C1 segment of cervical spinal cord (tissue), 14 donors: ENCODE measurements at regions not wholly inside any gene's neighbourhood (a gene's known extent, or its start where the extent isn't known, plus 50 kb on each side); places are given as distances from the start of the nearest gene placed in this dataset.
A peak's percentile ranks its signal among the peaks of the same experiment; 100 is the strongest.

Source experiments
- DNase-seq, 14 donors: peaks; one replicate each; lab custom pipeline; 2025; lab: John Stamatoyannopoulos, UW

DNA sequence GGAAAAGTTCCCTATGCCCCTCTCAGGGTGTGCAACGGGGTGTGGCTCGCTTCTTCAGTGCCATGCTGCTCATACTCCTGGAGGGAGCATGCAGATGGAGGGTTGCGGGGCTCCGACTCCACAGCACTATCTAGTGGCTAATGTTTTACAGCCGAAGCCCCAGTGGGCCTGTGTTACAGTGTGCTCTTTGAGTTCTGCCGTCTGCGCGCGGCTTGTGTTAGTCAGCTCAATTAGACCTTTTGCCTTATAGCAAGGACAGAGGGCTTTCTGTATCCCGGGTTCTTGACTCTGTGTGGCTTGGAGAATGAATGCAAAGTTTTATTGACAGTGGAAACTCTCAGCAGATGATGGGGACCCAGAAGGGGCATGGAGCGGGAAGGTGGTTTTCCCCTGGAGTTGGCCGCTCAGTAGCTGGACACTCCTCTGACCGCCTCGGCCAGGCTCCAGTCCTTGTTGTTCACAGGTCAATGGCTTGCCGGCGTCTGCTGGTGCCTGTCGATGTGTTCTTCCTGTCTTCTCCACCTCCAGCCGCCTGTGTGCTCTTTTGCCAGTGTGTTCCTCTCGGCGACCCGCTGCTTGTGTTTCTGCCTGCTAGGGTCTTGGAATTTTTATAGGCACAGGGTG lies 383.4 kb downstream of the LMO7 start:
- DNase-seq, result peak in 11 of 14 donors; percentile 7 to 81 (median 55)

DNA sequence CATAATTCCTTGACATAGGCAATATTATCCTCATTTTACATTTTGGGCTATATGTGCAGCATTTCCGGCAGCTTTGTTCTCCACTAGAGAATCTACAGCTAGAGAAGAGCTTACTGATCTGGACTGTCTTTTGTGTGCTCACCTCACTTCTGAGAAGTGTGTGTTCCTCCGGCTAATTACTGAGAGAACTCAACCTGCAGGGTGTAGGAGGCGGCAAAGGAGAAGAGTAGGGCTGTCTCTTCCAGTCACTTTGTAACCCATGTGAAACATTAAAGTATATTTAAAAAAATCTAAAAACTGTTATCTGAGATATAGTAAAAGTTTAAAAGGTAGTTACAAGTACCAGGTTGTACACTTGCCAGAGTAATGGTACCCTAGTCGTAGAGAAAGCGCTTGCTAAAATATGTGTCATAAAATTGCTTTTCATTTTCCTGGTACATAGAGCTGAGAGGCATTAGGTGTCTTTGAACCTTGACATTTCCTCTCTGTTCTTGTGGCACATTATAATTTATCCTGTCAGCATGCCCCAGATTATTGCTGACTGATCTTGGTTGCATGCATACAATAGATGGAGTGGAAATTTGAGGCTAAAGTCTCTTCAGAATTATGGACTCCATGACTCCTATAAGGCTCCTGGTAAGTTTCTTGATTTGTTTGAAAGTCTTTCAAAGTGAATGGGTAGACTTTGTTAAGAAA lies 381.9 kb downstream of the LMO7 start:
- DNase-seq, result no peak

GRCh38 chr13:76016799-76017400 lies 380.8 kb downstream of the LMO7 start:
- no peak for DNase-seq

DNA sequence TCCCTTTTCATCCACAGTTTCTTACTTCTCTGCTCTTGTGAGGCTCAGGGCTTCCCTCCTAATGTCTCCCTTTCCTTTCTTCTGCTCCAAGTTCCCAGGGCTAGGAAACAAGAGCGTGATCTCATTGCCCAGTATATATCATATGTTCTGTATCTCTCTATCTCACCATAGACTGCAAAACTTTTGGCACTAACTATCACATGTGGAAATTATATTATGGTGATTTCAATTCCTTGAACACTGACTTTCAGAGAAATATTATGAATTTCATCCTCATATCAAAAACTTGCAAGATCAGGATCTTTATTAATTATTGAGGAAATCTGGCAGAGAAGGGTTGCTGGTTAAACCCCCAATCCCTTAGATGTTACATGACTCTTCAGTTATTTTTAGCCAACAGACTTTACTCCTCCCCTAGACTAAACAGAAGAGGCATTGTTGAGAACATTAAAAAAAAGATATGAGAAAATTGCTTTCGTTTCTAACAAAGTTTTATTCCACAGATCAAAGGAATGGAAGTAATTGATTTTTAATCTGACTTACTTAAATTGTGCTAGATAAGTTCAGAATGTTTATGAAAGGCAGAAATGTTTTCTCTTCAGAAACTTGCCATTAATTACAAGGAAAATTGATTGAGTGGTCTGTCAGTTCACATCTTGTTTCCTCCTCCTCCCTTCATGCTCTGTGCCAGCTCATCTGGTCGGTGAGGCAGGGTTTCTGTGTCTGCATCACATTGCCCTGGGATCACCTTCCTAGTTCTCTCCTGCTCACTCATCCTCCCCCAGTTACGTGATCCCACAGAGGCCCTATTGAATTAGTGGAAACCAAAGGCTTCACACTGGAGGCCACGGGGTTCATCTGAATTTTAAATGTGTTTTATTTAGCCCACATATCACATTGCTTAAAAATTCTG lies 378.5 kb downstream of the LMO7 start:
- no peak for DNase-seq

- DNase-seq, result no peak
Observed at GRCh38 chr13:76012091-76012721, 376.1 kb downstream of the LMO7 start.

GRCh38 chr13:76009267-76009890 lies 373.2 kb downstream of the LMO7 start:
- DNase-seq, result no peak

DNA sequence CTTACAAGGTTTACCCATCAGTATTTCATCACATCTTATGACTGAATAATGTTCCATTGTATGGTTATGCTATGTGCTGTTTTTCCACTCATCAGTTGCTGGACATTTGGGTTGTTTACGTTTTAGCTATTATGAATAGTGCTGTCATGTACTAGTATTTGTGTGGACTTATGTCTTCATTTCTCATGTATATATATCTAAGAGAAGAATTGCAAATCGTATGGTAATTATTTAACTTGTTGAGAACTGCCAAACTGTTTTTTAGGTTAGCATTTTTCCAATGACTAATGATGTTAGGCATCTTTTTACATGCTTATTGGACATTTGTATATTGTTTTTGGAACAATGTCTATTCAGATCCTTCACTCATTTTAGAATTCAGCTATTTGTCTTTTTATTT lies 368.3 kb downstream of the LMO7 start:
- no peak for DNase-seq

DNA sequence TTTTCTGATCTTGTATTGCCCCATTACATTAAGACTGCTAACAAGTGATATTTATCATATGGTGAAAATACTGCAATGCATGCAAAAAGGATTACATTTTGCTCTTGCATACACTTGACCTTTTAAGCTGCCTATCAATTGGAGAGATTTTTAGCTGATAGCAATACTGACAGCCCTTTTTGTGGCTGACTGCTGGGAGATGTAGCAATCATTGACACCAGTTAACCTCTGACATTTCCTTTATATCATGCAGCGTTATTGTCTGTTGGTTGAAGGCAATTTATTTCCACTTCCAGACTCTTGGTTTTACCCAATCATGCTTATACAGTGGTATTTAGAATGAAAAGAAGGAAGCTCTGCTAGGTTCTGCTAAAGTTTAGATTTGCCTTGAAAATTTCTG lies 364.0 kb downstream of the LMO7 start:
- DNase-seq, result no peak

- no peak for DNase-seq
Observed at GRCh38 chr13:75996582-75996981, 360.5 kb downstream of the LMO7 start.

GRCh38 chr13:75995966-75996365 lies 359.8 kb downstream of the LMO7 start:
- DNase-seq, result no peak

- no peak for DNase-seq
Observed at GRCh38 chr13:75993823-75994222, 357.7 kb downstream of the LMO7 start.

DNA sequence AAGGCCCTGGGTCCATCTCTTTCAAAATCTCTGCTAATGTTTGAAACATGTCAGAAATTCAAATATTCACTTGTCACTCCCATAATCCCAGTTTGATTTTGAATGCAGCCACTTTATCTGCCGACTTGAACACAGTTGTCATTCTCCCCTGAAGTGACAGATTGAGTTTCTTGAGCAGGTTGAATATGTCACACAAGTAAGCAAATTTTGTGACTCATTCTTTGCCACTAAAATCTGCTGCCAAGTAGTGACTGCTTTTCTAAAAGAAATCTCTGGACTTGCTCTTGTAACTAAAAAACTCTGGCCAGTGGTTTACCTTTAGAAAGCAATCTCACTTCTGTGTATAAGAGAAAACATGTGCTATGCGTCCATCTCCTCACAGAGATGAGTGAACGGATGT lies 357.1 kb downstream of the LMO7 start:
- no peak for DNase-seq

DNA sequence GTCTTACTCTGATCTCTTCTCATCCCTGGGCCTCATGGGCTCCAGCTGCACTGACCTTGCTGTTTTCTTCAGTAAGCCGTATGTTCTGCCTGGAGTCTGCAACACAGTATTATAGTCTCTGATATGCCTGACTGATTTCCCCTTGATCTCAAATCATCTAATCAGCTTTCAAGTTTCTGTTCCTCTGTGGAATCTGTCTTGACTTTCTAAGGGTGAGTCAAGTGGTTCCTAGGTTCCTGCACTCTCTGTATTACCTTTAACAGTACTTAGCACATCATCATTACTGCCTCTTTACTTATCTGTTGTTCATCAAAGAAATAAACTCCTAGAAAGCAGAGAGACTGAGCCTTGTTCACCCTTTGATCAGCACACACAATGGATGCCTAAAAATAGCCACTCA lies 350.7 kb downstream of the LMO7 start:
- DNase-seq, result no peak

DNA sequence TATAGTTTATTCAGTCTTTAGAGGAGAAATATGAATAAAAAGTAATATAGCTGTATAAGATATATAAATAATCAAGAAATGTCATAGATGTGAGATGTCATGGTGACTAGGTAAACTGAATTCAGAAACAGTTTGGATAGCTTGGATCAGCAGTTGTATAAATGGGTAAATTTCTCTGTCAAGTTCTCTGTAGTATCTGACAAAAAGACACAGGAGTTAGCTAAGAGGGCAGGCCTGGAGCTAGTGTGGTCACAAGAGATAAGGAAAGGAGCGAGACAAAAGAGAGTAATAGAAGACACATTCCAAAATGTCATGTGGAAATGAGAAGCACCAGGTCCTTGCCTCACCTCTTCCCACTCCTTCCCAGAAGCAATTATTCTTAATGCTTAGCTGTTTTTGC lies 349.0 kb downstream of the LMO7 start:
- no peak for DNase-seq

GRCh38 chr13:75978818-75979217 lies 342.7 kb downstream of the LMO7 start:
- DNase-seq, result no peak

DNA sequence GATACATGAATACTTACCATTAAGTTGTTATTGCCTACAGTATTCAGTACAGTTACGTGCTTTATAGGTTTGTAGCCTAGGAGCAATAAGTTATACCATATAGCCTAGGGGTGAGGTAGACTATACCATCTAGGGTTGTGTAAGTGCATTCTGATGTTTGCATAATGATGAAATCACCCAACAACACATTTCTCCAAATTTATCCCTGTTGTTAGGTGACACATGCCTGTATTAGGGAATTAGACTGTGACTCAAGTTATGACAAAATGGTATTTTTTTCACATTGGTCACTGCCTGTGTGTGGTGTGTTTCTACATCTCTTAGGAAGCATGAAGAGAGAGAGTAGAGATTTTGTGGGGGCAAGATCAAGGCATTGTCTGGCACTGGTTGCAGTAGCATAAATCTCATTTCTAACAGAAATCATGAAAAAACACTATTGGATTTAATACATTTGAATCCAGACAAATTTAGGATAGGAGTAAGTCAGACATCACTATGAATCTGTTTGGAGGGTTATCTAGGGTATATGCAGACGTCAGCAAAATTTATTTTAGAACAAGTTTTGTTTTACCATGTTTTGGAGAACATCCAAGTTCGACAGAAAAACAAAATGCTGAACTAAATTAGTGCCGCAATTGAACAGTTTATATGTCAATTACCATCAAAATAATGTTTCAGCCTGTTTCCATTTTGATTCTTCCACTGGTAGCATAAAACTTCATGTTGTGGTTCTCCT lies 332.1 kb downstream of the LMO7 start:
- DNase-seq, result no peak

GRCh38 chr13:75963302-75963701 lies 327.2 kb downstream of the LMO7 start:
- DNase-seq, result peak in 1 of 14 donors; percentile 17

GRCh38 chr13:75961911-75962310 lies 325.8 kb downstream of the LMO7 start:
- DNase-seq, result no peak

DNA sequence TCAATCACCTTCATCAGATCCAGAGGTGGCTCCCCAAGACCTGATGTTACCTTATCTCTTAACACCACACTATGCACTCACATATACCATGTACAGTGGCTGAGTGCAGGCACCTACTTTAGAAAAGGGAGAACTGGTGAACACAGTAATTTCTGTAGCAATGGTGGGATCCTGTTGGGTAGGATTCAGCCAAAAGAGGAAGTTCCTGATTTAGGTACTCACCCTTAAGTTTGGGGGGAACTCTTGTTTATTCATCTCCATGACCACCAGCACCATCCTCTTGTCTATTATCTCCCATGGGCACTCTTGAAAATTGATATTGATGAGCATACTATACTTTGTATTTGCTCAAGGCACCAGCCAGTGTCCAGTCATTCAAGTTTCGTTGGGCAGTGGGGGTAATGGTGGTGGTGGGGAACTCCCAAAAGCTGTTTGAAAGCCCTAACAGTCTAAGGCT lies 324.4 kb downstream of the LMO7 start:
- DNase-seq, result no peak

DNA sequence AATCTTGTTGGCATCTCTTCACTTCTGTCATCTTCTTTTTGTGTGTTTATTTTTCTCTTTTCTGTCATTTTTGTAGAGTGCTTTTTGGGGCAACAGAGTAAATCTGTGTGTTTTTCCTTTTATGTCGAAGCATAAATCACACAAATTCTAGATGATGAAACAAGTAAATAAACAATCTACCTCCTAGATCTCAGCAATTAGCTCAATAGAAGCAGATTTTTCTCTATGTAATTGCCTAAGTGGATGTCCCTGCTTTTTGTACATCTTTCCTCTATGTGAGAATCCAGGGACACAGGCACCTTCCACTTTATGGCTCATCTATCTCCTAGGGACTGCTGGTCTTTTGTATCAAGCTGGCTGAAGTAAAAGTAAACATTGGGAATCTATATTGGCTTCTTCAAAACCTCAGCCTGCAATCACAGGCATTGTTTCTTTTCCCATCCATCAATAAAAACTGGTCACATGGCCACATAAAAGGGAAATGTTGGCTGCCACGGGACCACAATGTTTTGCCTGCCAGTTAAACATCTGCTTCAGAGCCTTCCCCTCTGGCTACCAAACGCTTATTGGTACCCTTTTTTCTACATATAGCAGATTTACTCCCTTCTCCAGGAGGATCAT lies 323.8 kb downstream of the LMO7 start:
- DNase-seq, result no peak
